Stomach smooth muscle (tissue), 2 donors: ENCODE measurements at regions not wholly inside any gene's neighbourhood (a gene's known extent, or its start where the extent isn't known, plus 50 kb on each side); places are given as distances from the start of the nearest gene placed in this dataset.

Experiments
- H3K27ac ChIP-seq: one replicate; pipeline ENCODE4 v1.7.0; 2013; ENCODE audit warnings: mild to moderate bottlenecking, low read length, inconsistent platforms
- H3K27me3 ChIP-seq, 2 donors: one replicate each; pipeline ENCODE4 v1.7.0; 2013; ENCODE audit warnings: low read length in 2 of 2; ENCODE audit not compliant: insufficient read depth in 2 of 2, control insufficient read depth in 1 of 2
- H3K36me3 ChIP-seq, 2 donors: one replicate each; pipeline ENCODE4 v1.7.0; 2013; ENCODE audit warnings: low read length in 2 of 2; ENCODE audit not compliant: control insufficient read depth in 2 of 2, insufficient read depth in 2 of 2
- H3K4me1 ChIP-seq: one replicate; pipeline ENCODE4 v1.7.0; 2013; ENCODE audit warnings: low read length; ENCODE audit not compliant: control insufficient read depth, insufficient read depth
- H3K4me3 ChIP-seq, 2 donors: one replicate each; pipeline ENCODE4 v1.7.0; 2013; ENCODE audit warnings: low read length in 2 of 2
- H3K9ac ChIP-seq, 2 donors: one replicate each; pipeline ENCODE4 v1.7.0; 2013; ENCODE audit warnings: low read length in 2 of 2, mild to moderate bottlenecking in 1 of 2
- H3K9me3 ChIP-seq, 2 donors: one replicate each; pipeline ENCODE4 v1.7.0; 2013; ENCODE audit warnings: low read length in 2 of 2; ENCODE audit not compliant: control insufficient read depth in 2 of 2
- donor health status: healthy.
- donor health status: Pancreatic carcinoma.

DNA sequence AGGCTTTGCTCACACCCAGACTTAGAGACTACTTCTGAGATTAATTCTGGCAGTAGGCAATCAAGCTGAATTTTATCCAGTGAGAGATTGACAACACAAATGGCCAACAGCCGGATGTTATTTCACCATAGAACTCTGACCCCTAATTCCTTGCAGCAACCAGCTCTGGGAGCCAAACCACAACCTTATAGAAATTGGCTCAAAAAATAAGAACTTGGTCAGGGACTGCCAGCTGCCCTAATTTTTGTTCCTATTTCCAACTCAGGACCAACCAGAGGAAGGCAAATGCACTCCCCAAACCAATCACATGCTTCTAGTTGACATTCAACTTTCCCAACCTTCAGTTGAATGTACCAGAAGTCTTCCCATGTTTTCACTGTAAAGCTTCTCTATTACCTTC is 269.7 kb downstream of the HS3ST1 start:
- H3K27ac ChIP-seq: no peak overlapping the region
- no peaks in the 10 kb centered on the region for H3K4me1 ChIP-seq
- no peaks in the 10 kb centered on the region for H3K36me3 ChIP-seq
- H3K4me3 ChIP-seq: no peak overlapping the region
- no peak overlapping the region for H3K9ac ChIP-seq
- H3K9me3 ChIP-seq: no peaks in the 10 kb centered on the region
- no peaks in the 10 kb centered on the region for H3K27me3 ChIP-seq

- no peak overlapping the region for H3K9ac ChIP-seq
- H3K4me1 ChIP-seq: no peaks in the 10 kb centered on the region
- H3K27me3 ChIP-seq: no peaks in the 10 kb centered on the region
- no peaks in the 10 kb centered on the region for H3K9me3 ChIP-seq
- H3K4me3 ChIP-seq: no peak overlapping the region
- H3K27ac ChIP-seq: no peak overlapping the region
- H3K36me3 ChIP-seq: no peaks in the 10 kb centered on the region
Observed at GRCh38 chr4:11155208-11155867, 273.4 kb downstream of the HS3ST1 start.

DNA sequence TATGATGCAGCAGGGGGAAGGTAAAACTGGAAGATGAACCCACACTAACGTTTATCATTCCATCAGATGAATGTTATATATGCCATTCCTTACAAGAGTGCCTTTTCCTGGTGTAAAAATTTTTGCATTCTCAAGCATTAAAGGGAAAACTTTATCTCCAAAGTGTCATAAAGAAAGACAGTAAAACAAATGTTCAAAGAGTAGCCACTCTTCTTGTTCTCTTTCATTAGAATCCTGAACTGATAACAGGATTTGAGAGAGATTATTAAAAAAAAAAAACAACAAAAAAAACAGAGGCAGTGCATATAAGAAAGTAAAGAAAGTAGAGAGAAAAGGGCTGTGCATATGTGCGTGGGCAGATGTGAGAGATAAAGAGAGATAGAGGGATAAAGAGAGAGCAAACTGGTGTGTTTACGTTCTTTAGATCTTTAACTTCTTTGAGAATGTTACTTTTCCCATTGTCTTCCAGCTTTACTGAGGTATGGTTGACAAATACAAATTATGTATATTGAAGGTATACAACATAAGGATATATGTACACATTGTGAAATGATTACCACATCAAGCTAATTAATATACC is 275.4 kb downstream of the HS3ST1 start:
- Histone ChIP-seq H3K9ac (no peak overlapping the region), H3K4me1 (no peaks in the 10 kb centered on the region)

DNA sequence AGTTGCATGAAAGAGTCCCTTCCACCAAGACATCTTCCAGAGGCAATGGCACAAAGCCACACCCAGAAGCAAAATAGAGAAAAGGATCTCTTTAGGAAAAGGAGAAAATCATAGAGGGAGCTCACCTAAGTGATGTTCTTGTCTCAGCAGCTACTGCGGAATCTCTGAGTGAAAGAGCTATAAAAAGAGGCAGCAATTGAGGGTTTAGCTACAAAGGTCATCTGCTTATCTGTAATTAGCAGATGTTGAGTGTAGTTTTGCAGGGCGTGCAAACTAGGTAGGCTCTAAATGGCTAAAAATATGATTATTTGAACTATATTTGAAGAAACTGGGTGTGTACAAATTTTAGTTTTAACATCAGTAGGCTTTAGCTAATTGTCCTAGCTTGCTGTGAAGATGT is 276.0 kb downstream of the HS3ST1 start:
- Histone ChIP-seq H3K36me3 (no peaks in the 10 kb centered on the region), H3K27me3 (no peaks in the 10 kb centered on the region), H3K9ac (no peak overlapping the region), H3K4me3 (no peak overlapping the region), H3K4me1 (no peaks in the 10 kb centered on the region), H3K9me3 (no peaks in the 10 kb centered on the region), H3K27ac (no peak overlapping the region)

More for the DNA sequence above, 275.4 kb downstream of the HS3ST1 start:
- Histone ChIP-seq H3K27ac (no peak overlapping the region), H3K36me3 (no peaks in the 10 kb centered on the region), H3K9me3 (no peaks in the 10 kb centered on the region), H3K4me3 (no peak overlapping the region), H3K27me3 (no peaks in the 10 kb centered on the region)

GRCh38 chr4:11151500-11151899 is 277.2 kb downstream of the HS3ST1 start:
- no peak overlapping the region for H3K27ac ChIP-seq
- no peaks in the 10 kb centered on the region for H3K9me3 ChIP-seq
- H3K4me3 ChIP-seq: no peak overlapping the region
- H3K4me1 ChIP-seq: no peaks in the 10 kb centered on the region
- no peaks in the 10 kb centered on the region for H3K27me3 ChIP-seq
- no peak overlapping the region for H3K9ac ChIP-seq
- H3K36me3 ChIP-seq: no peaks in the 10 kb centered on the region

- Histone ChIP-seq H3K9me3 (no peaks in the 10 kb centered on the region), H3K4me1 (no peaks in the 10 kb centered on the region), H3K27ac (no peak overlapping the region), H3K36me3 (no peaks in the 10 kb centered on the region), H3K4me3 (no peak overlapping the region), H3K9ac (no peak overlapping the region), H3K27me3 (no peaks in the 10 kb centered on the region)
Observed at GRCh38 chr4:11149612-11150259, 279.0 kb downstream of the HS3ST1 start.

- Histone ChIP-seq H3K27me3 (no peaks in the 10 kb centered on the region), H3K9me3 (no peaks in the 10 kb centered on the region), H3K9ac (no peak overlapping the region), H3K4me1 (no peaks in the 10 kb centered on the region), H3K4me3 (no peak overlapping the region), H3K27ac (no peak overlapping the region), H3K36me3 (no peaks in the 10 kb centered on the region)
Observed at GRCh38 chr4:11139871-11140270, 288.8 kb downstream of the HS3ST1 start.

GRCh38 chr4:11138964-11139363 is 289.7 kb downstream of the HS3ST1 start:
- H3K27me3 ChIP-seq: no peaks in the 10 kb centered on the region
- no peak overlapping the region for H3K27ac ChIP-seq
- H3K36me3 ChIP-seq: no peaks in the 10 kb centered on the region
- H3K4me1 ChIP-seq: no peaks in the 10 kb centered on the region
- H3K9ac ChIP-seq: no peak overlapping the region
- H3K4me3 ChIP-seq: no peak overlapping the region
- H3K9me3 ChIP-seq: no peaks in the 10 kb centered on the region

- no peaks in the 10 kb centered on the region for H3K27me3 ChIP-seq
- no peak overlapping the region for H3K27ac ChIP-seq
- H3K36me3 ChIP-seq: no peaks in the 10 kb centered on the region
- H3K9me3 ChIP-seq: no peaks in the 10 kb centered on the region
- no peaks in the 10 kb centered on the region for H3K4me1 ChIP-seq
- H3K4me3 ChIP-seq: no peak overlapping the region
- H3K9ac ChIP-seq: no peak overlapping the region
Observed at GRCh38 chr4:11134705-11135104, 294.0 kb downstream of the HS3ST1 start.

DNA sequence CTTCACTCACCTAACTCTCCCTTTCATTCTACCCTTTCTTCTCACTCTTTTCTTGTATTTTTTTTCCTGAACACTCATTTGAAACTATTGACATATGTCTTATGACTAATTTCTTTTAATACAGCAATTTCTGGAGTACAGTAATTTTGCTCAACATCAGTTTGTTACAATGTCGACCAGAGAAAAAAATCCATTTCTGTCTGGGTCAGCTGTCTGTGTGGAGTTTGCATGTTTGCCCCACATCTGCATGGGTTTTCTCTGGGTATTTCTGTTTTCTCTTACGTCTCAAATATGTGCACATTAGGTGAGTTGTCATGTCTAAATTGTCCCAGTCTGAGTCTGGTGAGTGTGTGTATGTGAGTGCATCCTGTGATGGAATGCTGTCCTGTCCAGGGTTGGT is 294.8 kb downstream of the HS3ST1 start:
- no peaks in the 10 kb centered on the region for H3K4me1 ChIP-seq
- H3K27ac ChIP-seq: no peak overlapping the region
- H3K27me3 ChIP-seq: no peaks in the 10 kb centered on the region
- H3K4me3 ChIP-seq: no peak overlapping the region
- H3K9me3 ChIP-seq: no peaks in the 10 kb centered on the region
- no peaks in the 10 kb centered on the region for H3K36me3 ChIP-seq
- H3K9ac ChIP-seq: no peak overlapping the region

DNA sequence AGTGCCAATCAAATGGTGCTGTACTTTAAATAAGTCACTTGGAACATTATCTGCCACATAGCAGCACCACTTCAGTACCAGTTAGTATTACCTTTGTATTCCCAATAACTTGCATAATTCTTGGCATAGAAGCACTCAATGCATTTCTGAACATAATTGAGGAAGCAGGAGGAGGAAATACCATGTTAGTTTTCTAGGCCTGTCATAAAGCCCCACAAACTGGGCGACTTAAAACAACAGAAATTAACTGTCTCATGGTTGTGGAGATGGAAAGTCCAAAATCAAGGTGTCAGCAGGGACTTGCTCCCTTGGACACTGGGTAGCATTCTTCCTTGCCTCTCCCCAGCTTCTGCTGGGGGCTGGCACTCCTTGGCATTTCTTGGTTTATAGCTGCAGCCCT is 296.2 kb downstream of the HS3ST1 start:
- Histone ChIP-seq H3K27me3 (no peaks in the 10 kb centered on the region), H3K4me3 (no peak overlapping the region), H3K9me3 (no peaks in the 10 kb centered on the region), H3K27ac (no peak overlapping the region), H3K36me3 (no peaks in the 10 kb centered on the region), H3K9ac (no peak overlapping the region), H3K4me1 (no peaks in the 10 kb centered on the region)
